Endothelial cell of umbilical vein (primary cell): ENCODE measurements at regions not wholly inside any gene's neighbourhood (a gene's known extent, or its start where the extent isn't known, plus 50 kb on each side); places are given as distances from the start of the nearest gene placed in this dataset.

Source experiments
- BruUV-seq: library from RNA; stranded (reverse); fragments of 400-500 nt; replicated peaks from 2 replicates; lab custom pipeline; 2021; lab: Mats Ljungman, UMichigan
- CTCF ChIA-PET: fragments of 300-600, 350-600 bp; sonication (Branson Sonifier 250); formaldehyde crosslinking; loops from one replicate; lab custom pipeline; 2021; ENCODE audit warnings: antibody characterized with exemption, inconsistent platforms; lab: Charles Lee
- POLR2A ChIA-PET: fragments of 300-600, 350-600 bp; sonication (Branson Sonifier 250); formaldehyde crosslinking; loops from one replicate; lab custom pipeline; 2021; ENCODE audit warnings: antibody characterized with exemption, inconsistent platforms; lab: Charles Lee
- DNase-seq: peaks from one replicate; pipeline ENCODE4 v3.0.0-alpha.2; 2011; ENCODE audit warnings: low read depth, low spot score
- FAIRE-seq: peaks from 2 replicates; lab custom pipeline; 2011; peaks lifted over from hg19 to GRCh38; lab: Jason Lieb, UNC
- H2AFZ ChIP-seq: 2 replicates; pipeline ENCODE4 v1.6.0; 2012; ENCODE audit warnings: low read depth, low read length, control low read depth, inconsistent platforms
- H3K27ac ChIP-seq: 2 replicates; pipeline ENCODE4 v1.5.1; 2011; ENCODE audit warnings: low read depth, mild to moderate bottlenecking, control low read depth, low read length, moderate library complexity; ENCODE audit not compliant: insufficient read depth
- H3K27me3 ChIP-seq, 2 experiments: 2 replicates each; pipeline versions ENCODE4 v1.6.0 to v1.6.1; 2011; ENCODE audit warnings: low read length in 2 of 2, mixed read lengths in 1 of 2; ENCODE audit not compliant: control insufficient read depth in 2 of 2, insufficient read depth in 2 of 2
- H3K36me3 ChIP-seq, 2 experiments: 2 replicates in 1 of 2; 3 replicates in 1 of 2; pipeline ENCODE4 v1.5.1; 2011; ENCODE audit warnings: low read length in 2 of 2, mild to moderate bottlenecking in 1 of 2, moderate library complexity in 1 of 2; ENCODE audit not compliant: control insufficient read depth in 2 of 2, insufficient read depth in 2 of 2; ENCODE audit errors: extremely low read depth in 1 of 2
- H3K4me1 ChIP-seq: 3 replicates; pipeline ENCODE4 v1.5.1; 2011; ENCODE audit warnings: mild to moderate bottlenecking, low read length; ENCODE audit not compliant: control insufficient read depth, insufficient read depth; ENCODE audit errors: extremely low read depth
- H3K4me2 ChIP-seq: 2 replicates; pipeline ENCODE4 v1.6.1; 2011; ENCODE audit warnings: low read length, control low read depth, mixed read lengths; ENCODE audit not compliant: insufficient read depth
- H3K4me3 ChIP-seq, 3 experiments: fragments of 200-600 bp in 1 of 3; sonication (generic), shearing (Covaris generic) in 1 of 3; replicated peaks in 1 of 3; 2 replicates each; pipeline ENCODE4 v1.5.1; 2011 to 2016; ENCODE audit warnings: control low read depth in 3 of 3, low read length in 3 of 3, mild to moderate bottlenecking in 2 of 3, inconsistent platforms in 1 of 3, low read depth in 1 of 3, moderate library complexity in 1 of 3; ENCODE audit not compliant: insufficient read depth in 1 of 3
- H3K79me2 ChIP-seq: 2 replicates; pipeline ENCODE4 v1.6.0; 2012; ENCODE audit warnings: low read length, inconsistent platforms; ENCODE audit not compliant: control insufficient read depth, insufficient read depth
- H3K9ac ChIP-seq: replicated peaks from 2 replicates; pipeline ENCODE3; 2011; ENCODE audit warnings: low read length, control low read depth; ENCODE audit not compliant: insufficient read depth; ENCODE audit errors: extremely low read depth
- H3K9me1 ChIP-seq: replicated peaks from 3 replicates; pipeline ENCODE4 v1.6.0; 2011; ENCODE audit warnings: mild to moderate bottlenecking, low read length; ENCODE audit not compliant: control insufficient read depth, insufficient read depth; ENCODE audit errors: extremely low read depth
- H3K9me3 ChIP-seq: replicated peaks from 2 replicates; pipeline ENCODE4 v1.5.1; 2012; ENCODE audit warnings: low read length, inconsistent platforms; ENCODE audit not compliant: control insufficient read depth, insufficient read depth
- H4K20me1 ChIP-seq: replicated peaks from 2 replicates; pipeline ENCODE3; 2011; ENCODE audit warnings: mild to moderate bottlenecking, low read length; ENCODE audit not compliant: control insufficient read depth, insufficient read depth; ENCODE audit errors: extremely low read depth
- CTCF ChIP-seq, 2 donors: IDR thresholded peaks; 1 replicate in 1 of 2; 2 replicates in 1 of 2; pipeline ENCODE4 v1.5.1; 2011; ENCODE audit warnings: low read length in 2 of 2, mild to moderate bottlenecking in 2 of 2, moderate library complexity in 2 of 2, control low read depth in 1 of 2, inconsistent platforms in 1 of 2, low read depth in 1 of 2; ENCODE audit not compliant: insufficient read depth in 1 of 2; ENCODE audit errors: extremely low read depth in 1 of 2
- EZH2 ChIP-seq: IDR thresholded peaks from 2 replicates; pipeline ENCODE4 v1.6.1; 2012; ENCODE audit warnings: borderline replicate concordance, low read depth, mild to moderate bottlenecking, moderate library complexity, low read length, inconsistent platforms; ENCODE audit not compliant: severe bottlenecking
- FOS ChIP-seq: IDR thresholded peaks from 2 replicates; pipeline ENCODE4 v1.6.1; 2011; ENCODE audit warnings: mild to moderate bottlenecking, low read length, moderate library complexity, borderline replicate concordance; ENCODE audit not compliant: insufficient read depth
- GATA2 ChIP-seq: IDR thresholded peaks from 2 replicates; pipeline ENCODE4 v1.7.0; 2011; ENCODE audit warnings: low read depth, mild to moderate bottlenecking, moderate library complexity, mixed read lengths, low read length; ENCODE audit not compliant: insufficient read length, insufficient read depth
- JUN ChIP-seq: IDR thresholded peaks from 2 replicates; pipeline ENCODE4 v1.6.1; 2011; ENCODE audit warnings: borderline replicate concordance, low read depth; ENCODE audit not compliant: insufficient read length, insufficient read depth
- MAX ChIP-seq: IDR thresholded peaks from 2 replicates; pipeline ENCODE4 v1.6.1; 2011; ENCODE audit not compliant: insufficient read depth, insufficient read length
- MYC ChIP-seq: IDR thresholded peaks from one replicate; pipeline ENCODE4 v1.6.1; 2011; ENCODE audit warnings: mild to moderate bottlenecking, low read depth, low read length
- POLR2A ChIP-seq: IDR thresholded peaks from 2 replicates; pipeline ENCODE4 v1.6.1; 2012; ENCODE audit warnings: low read depth, mild to moderate bottlenecking, control low read depth, low read length
- POLR2AphosphoS5 ChIP-seq: IDR thresholded peaks from 2 replicates; pipeline ENCODE4 v1.6.1; 2012; ENCODE audit warnings: low read depth, mild to moderate bottlenecking, control low read depth, low read length, moderate library complexity; ENCODE audit not compliant: insufficient read depth
- dilution Hi-C: fragments of 300-500 bp; cut with MboI; formaldehyde crosslinking; loops from one replicate; pipeline ENCODE4 v1.15.0; 2019; ENCODE audit warnings: low sequenced_read_pairs; ENCODE audit not compliant: extremely low pct_ligation_motif_present
- intact Hi-C: fragments of 100-400 bp; cut with micrococcal nuclease; formaldehyde crosslinking; loops from one replicate; pipeline ENCODE4 v1.10.0; 2022

GRCh38 chr21:41098481-41099042 lies 69.4 kb upstream of the BACE2 start:
- Histone ChIP-seq H3K27ac (no peak overlapping the region), H3K9me1 (no peaks in the 10 kb centered on the region), H4K20me1 (no peaks in the 10 kb centered on the region), H3K4me2 (no peak overlapping the region), H3K9me3 (peaks cover 2% of the 10 kb centered on the region), H3K36me3 (no peaks in the 10 kb centered on the region), H3K9ac (no peak overlapping the region), H3K79me2 (no peaks in the 10 kb centered on the region), H3K4me3 (no peak overlapping the region), H3K4me1 (no peaks in the 10 kb centered on the region), H2AFZ (no peak overlapping the region), H3K27me3 (no peaks in the 10 kb centered on the region)
- dilution Hi-C loops: no loop called here
- TF ChIP-seq EZH2 (no peak), JUN (no peak), CTCF (IDR thresholded peaks at IDR 0.05; ENCODE audit: extremely low read depth in 1 of 2, insufficient read depth in 1 of 2, low read depth in 1 of 2, low read length in 2 of 2) (no peak), MAX (no peak), MYC (no peak), POLR2AphosphoS5 (no peak), POLR2A (no peak), FOS (no peak), GATA2 (no peak)
- FAIRE-seq (no peak), DNase-seq (no peak)
- BruUV-seq: no TSS peak
- intact Hi-C loops: no loop called here
- POLR2A ChIA-PET: no interaction called here
- CTCF ChIA-PET: no interaction called here
